ENCODE measurements at regions not wholly inside any gene's neighbourhood (a gene's known extent, or its start where the extent isn't known, plus 50 kb on each side); places are given as distances from the start of the nearest gene placed in this dataset.

DNA sequence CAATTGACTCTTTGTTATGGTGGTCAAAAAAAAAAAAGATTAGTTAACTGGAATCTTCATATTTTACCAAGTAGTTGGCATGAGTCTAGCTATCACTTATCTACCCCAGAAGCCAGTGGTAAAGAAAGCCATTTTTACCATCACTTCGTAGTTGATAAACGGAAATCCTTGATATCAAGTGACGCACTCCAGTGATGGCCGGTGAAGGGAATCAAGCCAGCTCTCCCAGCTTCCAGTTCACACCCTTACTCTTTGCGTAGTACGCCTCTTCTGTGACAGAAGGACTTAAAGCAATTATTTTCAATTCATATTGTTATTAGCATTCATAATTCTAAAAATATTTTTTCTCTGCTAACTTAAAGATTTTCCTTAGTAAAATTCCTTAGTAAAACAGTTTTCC, 447.9 kb downstream of the GPATCH2 start:
- TF ChIP-seq CTCF (IDR thresholded peaks at IDR 0.05) (no peak), POLR2A (IDR thresholded peaks at IDR 0.05) (no peak)

Measured in adrenal gland (tissue), 5 donors.